Ishikawa (cell line): ENCODE measurements at regions not wholly inside any gene's neighbourhood (a gene's known extent, or its start where the extent isn't known, plus 50 kb on each side); places are given as distances from the start of the nearest gene placed in this dataset.

ENCODE experiments used
- CEBPB ChIP-seq: IDR thresholded peaks from 2 replicates; pipeline ENCODE4 v1.6.1; 2012
- CREB1 ChIP-seq: IDR thresholded peaks from 2 replicates; pipeline ENCODE4 v1.6.1; 2012; ENCODE audit warnings: low read depth
- EGR1 ChIP-seq: IDR thresholded peaks from 2 replicates; pipeline ENCODE4 v1.6.1; 2012
- EP300 ChIP-seq: IDR thresholded peaks from 2 replicates; pipeline ENCODE4 v1.6.1; 2012; ENCODE audit warnings: borderline replicate concordance
- FOXM1 ChIP-seq: IDR thresholded peaks from 2 replicates; pipeline ENCODE4 v1.6.1; 2012; ENCODE audit warnings: low read depth, borderline replicate concordance
- MAX ChIP-seq: IDR thresholded peaks from 2 replicates; pipeline ENCODE4 v1.6.1; 2012
- NFIC ChIP-seq: IDR thresholded peaks from 2 replicates; pipeline ENCODE4 v1.6.1; 2012
- RAD21 ChIP-seq: IDR thresholded peaks from 2 replicates; pipeline ENCODE4 v1.6.1; 2012; ENCODE audit warnings: low read depth
- REST ChIP-seq: IDR thresholded peaks from 2 replicates; pipeline ENCODE4 v1.6.1; 2012; ENCODE audit warnings: low read depth, mild to moderate bottlenecking
- TAF1 ChIP-seq: IDR thresholded peaks from 2 replicates; pipeline ENCODE4 v1.6.1; 2012; ENCODE audit warnings: low read depth, mild to moderate bottlenecking
- TCF12 ChIP-seq: IDR thresholded peaks from 2 replicates; pipeline ENCODE4 v1.6.1; 2012; ENCODE audit warnings: low read depth
- TEAD4 ChIP-seq: IDR thresholded peaks from 2 replicates; pipeline ENCODE4 v1.6.1; 2012
- USF1 ChIP-seq: IDR thresholded peaks from 2 replicates; pipeline ENCODE4 v1.6.1; 2012
- ZBTB7A ChIP-seq: IDR thresholded peaks from 2 replicates; pipeline ENCODE4 v1.6.1; 2012; ENCODE audit warnings: low read depth

GRCh38 chr12:114165921-114166320 lies 199.8 kb upstream of the RBM19 start:
- TF ChIP-seq USF1: no peak
- no peak for TF ChIP-seq CEBPB
- no peak for TF ChIP-seq RAD21
- no peak for TF ChIP-seq EGR1
- no peak for TF ChIP-seq FOXM1
- no peak for TF ChIP-seq REST
- no peak for TF ChIP-seq TAF1
- no peak for TF ChIP-seq MAX
- TF ChIP-seq EP300: no peak
- no peak for TF ChIP-seq NFIC
- no peak for TF ChIP-seq TCF12
- TF ChIP-seq CREB1: no peak
- no peak for TF ChIP-seq ZBTB7A
- TF ChIP-seq TEAD4: no peak
